Caco-2 (cell line): ENCODE measurements at regions not wholly inside any gene's neighbourhood (a gene's known extent, or its start where the extent isn't known, plus 50 kb on each side); places are given as distances from the start of the nearest gene placed in this dataset.
"Not testable (repeated sequence)": the region's sequence is repeated elsewhere in the genome, so short reads cannot be mapped to it uniquely, and the experiment has no call there.

Experiments used
- BruUV-seq: library from RNA; stranded (reverse); fragments of 400-500 nt; replicated peaks from 2 replicates; lab custom pipeline; 2021; lab: Mats Ljungman, UMichigan
- CTCF ChIA-PET: fragments of 300-600 bp; sonication (Branson Sonifier 250); formaldehyde crosslinking; loops from one replicate; lab custom pipeline; 2022; ENCODE audit warnings: antibody characterized with exemption; lab: Charles Lee
- POLR2A ChIA-PET: fragments of 300-600 bp; sonication (Branson Sonifier 250); formaldehyde crosslinking; loops from one replicate; lab custom pipeline; 2022; ENCODE audit warnings: antibody characterized with exemption; lab: Charles Lee
- DNase-seq, 2 experiments: peaks; one replicate each; pipeline versions ENCODE4 v3.0.0 to v3.0.0-alpha.2; 2020 to 2022
- H3K27me3 ChIP-seq: replicated peaks from 2 replicates; pipeline ENCODE4 v1.6.0; 2011; ENCODE audit warnings: low read length; ENCODE audit not compliant: control insufficient read depth, insufficient read depth
- H3K36me3 ChIP-seq: 2 replicates; pipeline ENCODE4 v1.5.1; 2011; ENCODE audit warnings: low read length; ENCODE audit not compliant: control insufficient read depth, insufficient read depth
- H3K4me1 ChIP-seq: fragments of 250-450 bp; sonication (Bioruptor Pico); 2 replicates; pipeline ENCODE4 v1.5.1; 2020; ENCODE audit warnings: mild to moderate bottlenecking
- H3K4me3 ChIP-seq: 2 replicates; pipeline ENCODE4 v1.5.1; 2011; ENCODE audit warnings: low read depth, mild to moderate bottlenecking, control low read depth, low read length
- H3K9me3 ChIP-seq: fragments of 250-450 bp; sonication (Bioruptor Pico); 2 replicates; pipeline ENCODE4 v1.5.1; 2020; ENCODE audit warnings: mild to moderate bottlenecking, moderate library complexity
- H3K27ac Mint-ChIP-seq: one replicate; pipeline ENCODE4 v1.8.0; 2022; ENCODE audit warnings: mixed read lengths; ENCODE audit not compliant: unreplicated experiment
- H3K27me3 Mint-ChIP-seq: one replicate; pipeline ENCODE4 v1.8.0; 2022; ENCODE audit warnings: mixed read lengths; ENCODE audit not compliant: insufficient read depth, unreplicated experiment
- H3K36me3 Mint-ChIP-seq: one replicate; pipeline ENCODE4 v1.8.0; 2022; ENCODE audit warnings: mild to moderate bottlenecking, mixed read lengths; ENCODE audit not compliant: insufficient read depth, unreplicated experiment
- H3K4me1 Mint-ChIP-seq: one replicate; pipeline ENCODE4 v1.8.0; 2022; ENCODE audit warnings: low read depth, mixed read lengths; ENCODE audit not compliant: unreplicated experiment
- H3K4me3 Mint-ChIP-seq: one replicate; pipeline ENCODE4 v1.8.0; 2022; ENCODE audit warnings: mild to moderate bottlenecking, moderate library complexity, mixed read lengths; ENCODE audit not compliant: unreplicated experiment
- H3K9me3 Mint-ChIP-seq: one replicate; pipeline ENCODE4 v1.8.0; 2022; ENCODE audit warnings: mixed read lengths; ENCODE audit not compliant: unreplicated experiment
- CTCF ChIP-seq, 2 experiments: fragments of 200-600 bp in 1 of 2; IDR thresholded peaks; 1 replicate in 1 of 2; 2 replicates in 1 of 2; pipeline versions ENCODE4 v1.5.1 to v1.8.0; 2011 to 2022; ENCODE audit warnings: antibody characterized with exemption in 1 of 2, control low read depth in 1 of 2, inconsistent platforms in 1 of 2, low read depth in 1 of 2, low read length in 1 of 2, mild to moderate bottlenecking in 1 of 2, moderate library complexity in 1 of 2; ENCODE audit not compliant: insufficient read depth in 1 of 2, severe bottlenecking in 1 of 2, unreplicated experiment in 1 of 2
- intact Hi-C: fragments of 100-400 bp; cut with micrococcal nuclease; formaldehyde crosslinking; loops from one replicate; pipeline ENCODE4 v1.10.0; 2022; ENCODE audit not compliant: unreplicated experiment

GRCh38 chr18:65587491-65587890 is 163.3 kb upstream of the CDH7 start:
- Mint-ChIP-seq H3K36me3 (no peaks in the 10 kb centered on the region), H3K4me3 (no peak overlapping the region), H3K27ac (no peak overlapping the region), H3K27me3 (no peaks in the 10 kb centered on the region), H3K9me3 (no peaks in the 10 kb centered on the region), H3K4me1 (no peaks in the 10 kb centered on the region)
- ChIA-PET CTCF (no interaction called here), POLR2A (no interaction called here)
- Histone ChIP-seq H3K4me3 (no peak overlapping the region), H3K4me1 (no peaks in the 10 kb centered on the region), H3K9me3 (no peaks in the 10 kb centered on the region), H3K36me3 (no peaks in the 10 kb centered on the region), H3K27me3 (no peaks in the 10 kb centered on the region)
- intact Hi-C loops = no loop called here
- no TSS peak for BruUV-seq
- DNase-seq = no peak
- TF ChIP-seq CTCF (IDR thresholded peaks at IDR 0.05; ENCODE audit: insufficient read depth in 1 of 2, low read depth in 1 of 2, low read length in 1 of 2, severe bottlenecking in 1 of 2, unreplicated experiment in 1 of 2) = no peak

GRCh38 chr18:65582094-65582493 is 168.7 kb upstream of the CDH7 start:
- intact Hi-C loops, H3K4me1 ChIP-seq, H3K27me3 ChIP-seq, H3K27ac Mint-ChIP-seq, H3K4me1 Mint-ChIP-seq, H3K9me3 Mint-ChIP-seq, POLR2A ChIA-PET, DNase-seq, H3K9me3 ChIP-seq, BruUV-seq, H3K4me3 Mint-ChIP-seq, H3K27me3 Mint-ChIP-seq, H3K36me3 Mint-ChIP-seq, CTCF ChIA-PET, H3K36me3 ChIP-seq, H3K4me3 ChIP-seq: not testable (repeated sequence)

- no peak for DNase-seq
- Histone ChIP-seq H3K4me3 (no peak overlapping the region), H3K36me3 (no peaks in the 10 kb centered on the region), H3K9me3 (no peaks in the 10 kb centered on the region), H3K27me3 (no peaks in the 10 kb centered on the region), H3K4me1 (no peaks in the 10 kb centered on the region)
- no TSS peak for BruUV-seq
- Mint-ChIP-seq H3K27me3 (no peaks in the 10 kb centered on the region), H3K27ac (no peak overlapping the region), H3K4me1 (no peaks in the 10 kb centered on the region), H3K36me3 (no peaks in the 10 kb centered on the region), H3K9me3 (no peaks in the 10 kb centered on the region), H3K4me3 (no peak overlapping the region)
- intact Hi-C loops = no loop called here
- ChIA-PET CTCF (no interaction called here), POLR2A (no interaction called here)
- no peak for TF ChIP-seq CTCF (IDR thresholded peaks at IDR 0.05; ENCODE audit: insufficient read depth in 1 of 2, low read depth in 1 of 2, low read length in 1 of 2, severe bottlenecking in 1 of 2, unreplicated experiment in 1 of 2)
Measured at GRCh38 chr18:65568866-65569265, 181.9 kb upstream of the CDH7 start.

- H3K27me3 Mint-ChIP-seq = no peaks in the 10 kb centered on the region
- ChIA-PET POLR2A (no interaction called here), CTCF (no interaction called here)
- no TSS peak for BruUV-seq
- no peaks in the 10 kb centered on the region for H3K36me3 Mint-ChIP-seq
- H3K9me3 Mint-ChIP-seq = no peaks in the 10 kb centered on the region
- H3K36me3 ChIP-seq = no peaks in the 10 kb centered on the region
- H3K4me3 Mint-ChIP-seq = no peak overlapping the region
- no peak for DNase-seq
- no peaks in the 10 kb centered on the region for H3K27me3 ChIP-seq
- H3K4me3 ChIP-seq = no peak overlapping the region
- H3K27ac Mint-ChIP-seq = no peak overlapping the region
- H3K9me3 ChIP-seq = no peaks in the 10 kb centered on the region
- H3K4me1 Mint-ChIP-seq = no peaks in the 10 kb centered on the region
- H3K4me1 ChIP-seq = no peaks in the 10 kb centered on the region
- peak in 1 of 2 experiments; percentile 19 for TF ChIP-seq CTCF (IDR thresholded peaks at IDR 0.05; ENCODE audit: insufficient read depth in 1 of 2, low read depth in 1 of 2, low read length in 1 of 2, severe bottlenecking in 1 of 2, unreplicated experiment in 1 of 2)
- intact Hi-C loops = no loop called here
Measured at GRCh38 chr18:65567372-65567771, 183.4 kb upstream of the CDH7 start.
